ENCODE measurements at regions not wholly inside any gene's neighbourhood (a gene's known extent, or its start where the extent isn't known, plus 50 kb on each side); places are given as distances from the start of the nearest gene placed in this dataset.
A peak's percentile ranks its signal among the peaks of the same experiment; 100 is the strongest.

DNA sequence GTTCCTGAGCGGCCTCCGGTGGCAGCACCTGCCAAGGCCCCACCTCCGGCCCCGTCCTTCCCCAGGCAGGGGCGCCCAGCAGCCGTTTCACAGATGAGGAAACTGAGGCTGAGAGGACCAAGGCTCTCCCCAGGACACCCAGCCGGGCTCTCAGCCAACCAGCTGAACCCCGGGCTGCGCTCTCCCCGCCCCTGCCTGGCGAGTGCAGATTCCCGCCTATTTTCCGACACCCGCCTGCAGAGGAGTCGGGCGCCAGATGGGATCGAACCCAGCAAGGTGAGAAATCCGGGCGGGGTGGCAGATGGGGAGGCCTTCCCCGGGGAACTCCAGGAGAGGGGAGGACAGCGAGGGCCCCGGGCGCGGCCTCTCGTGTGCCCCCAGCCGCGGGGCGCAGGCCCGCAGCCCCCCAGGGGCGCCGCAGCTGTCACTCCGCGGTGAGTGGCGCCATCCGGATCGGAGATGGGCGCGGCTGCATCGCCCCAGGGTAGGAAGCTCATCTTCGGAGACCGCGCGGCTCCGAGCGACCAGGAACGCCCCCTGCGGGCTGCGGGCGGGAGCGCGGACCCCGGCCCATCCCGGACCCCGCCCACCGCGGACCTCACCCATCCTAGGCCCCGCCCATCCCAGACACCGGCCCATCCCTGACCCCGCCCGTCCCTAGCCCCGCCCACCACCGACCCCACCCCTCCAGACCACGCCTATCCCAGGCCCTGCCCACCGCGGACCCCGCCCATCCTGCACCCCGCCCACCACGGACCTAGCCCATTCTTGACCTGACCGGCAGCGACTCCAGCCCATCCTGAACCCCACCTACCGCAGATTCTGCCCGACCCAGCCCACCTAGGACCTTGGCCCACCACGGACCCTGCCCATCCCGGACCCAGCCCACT, 90.3 kb downstream of the MICALL2 start:
- TF ChIP-seq, protein P1, sequence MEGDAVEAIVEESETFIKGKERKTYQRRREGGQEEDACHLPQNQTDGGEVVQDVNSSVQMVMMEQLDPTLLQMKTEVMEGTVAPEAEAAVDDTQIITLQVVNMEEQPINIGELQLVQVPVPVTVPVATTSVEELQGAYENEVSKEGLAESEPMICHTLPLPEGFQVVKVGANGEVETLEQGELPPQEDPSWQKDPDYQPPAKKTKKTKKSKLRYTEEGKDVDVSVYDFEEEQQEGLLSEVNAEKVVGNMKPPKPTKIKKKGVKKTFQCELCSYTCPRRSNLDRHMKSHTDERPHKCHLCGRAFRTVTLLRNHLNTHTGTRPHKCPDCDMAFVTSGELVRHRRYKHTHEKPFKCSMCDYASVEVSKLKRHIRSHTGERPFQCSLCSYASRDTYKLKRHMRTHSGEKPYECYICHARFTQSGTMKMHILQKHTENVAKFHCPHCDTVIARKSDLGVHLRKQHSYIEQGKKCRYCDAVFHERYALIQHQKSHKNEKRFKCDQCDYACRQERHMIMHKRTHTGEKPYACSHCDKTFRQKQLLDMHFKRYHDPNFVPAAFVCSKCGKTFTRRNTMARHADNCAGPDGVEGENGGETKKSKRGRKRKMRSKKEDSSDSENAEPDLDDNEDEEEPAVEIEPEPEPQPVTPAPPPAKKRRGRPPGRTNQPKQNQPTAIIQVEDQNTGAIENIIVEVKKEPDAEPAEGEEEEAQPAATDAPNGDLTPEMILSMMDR (IDR thresholded peaks at IDR 0.05; ENCODE audit: control extremely low read depth, extremely low read depth, low read depth, missing control alignments), result no peak
- ChIA-PET CTCF (interaction anchor here (0.8 kb wide), 1 partner anchor 21 kb away, joined by 3 read pairs; no protein-coding TSS in a partner anchor), POLR2A (no interaction called here)
- peak; percentile 62 for DNase-seq (ENCODE audit: extremely low spot score)

DNA sequence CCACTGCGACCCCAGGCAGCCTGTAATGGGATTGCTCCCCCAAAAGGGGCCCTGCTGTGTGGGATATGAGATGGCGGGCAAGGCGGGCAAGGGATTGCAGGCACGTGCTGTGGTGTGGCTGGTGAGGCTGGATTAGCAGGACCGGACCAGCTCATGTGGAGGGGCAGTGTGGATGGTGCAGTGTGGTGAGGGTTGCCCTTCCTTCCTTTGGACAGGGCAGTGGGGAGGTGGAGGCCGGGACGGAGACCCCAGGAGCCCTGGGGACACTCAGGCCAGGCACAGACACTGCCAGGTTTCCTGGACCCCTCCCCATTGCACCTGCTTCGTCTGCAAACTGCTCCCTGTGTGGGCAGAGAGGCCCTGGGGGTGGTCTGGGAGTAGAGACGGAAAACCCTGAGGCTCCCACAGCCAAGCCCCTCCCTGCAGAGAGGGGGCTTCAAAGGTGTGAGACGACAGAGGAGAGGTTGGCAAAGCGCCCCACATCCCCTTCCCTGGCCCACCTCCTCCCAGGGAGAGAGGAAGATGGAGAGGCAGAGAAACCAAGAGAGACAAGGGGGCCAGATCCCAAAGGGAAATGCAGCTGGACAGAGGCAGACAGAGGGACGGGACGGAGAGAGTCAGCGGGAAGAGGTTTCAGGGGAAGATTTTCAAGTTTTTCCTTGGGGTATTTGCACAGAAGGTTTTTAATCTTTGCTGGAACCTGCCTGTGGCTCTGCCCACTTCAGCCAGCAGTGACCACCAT, 89.2 kb downstream of the MICALL2 start:
- DNase-seq (ENCODE audit: extremely low spot score), result no peak
- CTCF ChIA-PET, result interaction anchor here (0.8 kb wide), 1 partner anchor 22 kb away, joined by 3 read pairs; no protein-coding TSS in a partner anchor
- POLR2A ChIA-PET, result no interaction called here
- TF ChIP-seq, protein P1 (IDR thresholded peaks at IDR 0.05; ENCODE audit: control extremely low read depth, extremely low read depth, low read depth, missing control alignments), result no peak

DNA sequence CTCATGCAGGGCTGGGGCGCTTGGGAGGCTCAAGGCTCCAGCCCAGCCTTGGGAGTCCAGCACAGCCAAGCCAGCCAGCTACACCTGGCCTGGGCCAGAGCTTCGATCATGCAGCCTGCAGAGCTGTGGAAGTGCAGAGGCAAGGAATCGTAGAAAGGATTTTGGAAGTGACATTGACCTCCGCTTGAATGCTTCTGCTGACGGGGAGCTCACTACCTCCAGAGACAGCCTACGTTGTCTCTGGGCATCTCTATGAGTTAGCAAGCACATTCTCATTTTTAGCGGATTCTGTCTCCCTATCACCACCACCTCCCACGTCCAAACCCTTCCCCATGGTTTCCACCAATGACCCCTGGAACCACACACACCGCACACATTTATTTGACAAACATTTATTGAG, 88.5 kb downstream of the MICALL2 start:
- POLR2A ChIA-PET, result no interaction called here
- TF ChIP-seq, protein P1 (IDR thresholded peaks at IDR 0.05; ENCODE audit: control extremely low read depth, extremely low read depth, low read depth, missing control alignments), result no peak
- no peak for DNase-seq (ENCODE audit: extremely low spot score)
- CTCF ChIA-PET, result no interaction called here

DNA sequence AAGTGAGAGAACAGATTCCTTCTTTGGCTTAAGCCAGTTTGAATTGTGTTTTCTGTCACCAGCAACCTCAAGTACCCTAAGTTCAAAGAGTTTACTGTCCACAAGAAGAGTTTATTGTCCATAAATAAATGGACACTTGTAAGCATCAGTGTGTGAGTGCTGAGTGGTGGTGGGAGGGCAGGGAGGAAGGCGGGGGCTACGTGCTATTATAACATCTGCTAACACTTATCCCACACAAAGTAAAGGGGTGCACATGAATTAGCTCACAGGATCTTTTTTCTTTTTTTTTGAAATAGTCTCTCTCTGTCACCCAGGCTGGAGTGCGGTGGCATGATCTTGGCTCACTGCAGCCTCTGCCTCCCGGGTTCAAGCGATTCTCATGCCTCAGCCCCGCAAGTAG, 87.2 kb downstream of the MICALL2 start:
- POLR2A ChIA-PET, result no interaction called here
- CTCF ChIA-PET, result interaction anchor here (1.1 kb wide), 1 partner anchor 22 kb away, joined by 3 read pairs; no protein-coding TSS in a partner anchor

DNA sequence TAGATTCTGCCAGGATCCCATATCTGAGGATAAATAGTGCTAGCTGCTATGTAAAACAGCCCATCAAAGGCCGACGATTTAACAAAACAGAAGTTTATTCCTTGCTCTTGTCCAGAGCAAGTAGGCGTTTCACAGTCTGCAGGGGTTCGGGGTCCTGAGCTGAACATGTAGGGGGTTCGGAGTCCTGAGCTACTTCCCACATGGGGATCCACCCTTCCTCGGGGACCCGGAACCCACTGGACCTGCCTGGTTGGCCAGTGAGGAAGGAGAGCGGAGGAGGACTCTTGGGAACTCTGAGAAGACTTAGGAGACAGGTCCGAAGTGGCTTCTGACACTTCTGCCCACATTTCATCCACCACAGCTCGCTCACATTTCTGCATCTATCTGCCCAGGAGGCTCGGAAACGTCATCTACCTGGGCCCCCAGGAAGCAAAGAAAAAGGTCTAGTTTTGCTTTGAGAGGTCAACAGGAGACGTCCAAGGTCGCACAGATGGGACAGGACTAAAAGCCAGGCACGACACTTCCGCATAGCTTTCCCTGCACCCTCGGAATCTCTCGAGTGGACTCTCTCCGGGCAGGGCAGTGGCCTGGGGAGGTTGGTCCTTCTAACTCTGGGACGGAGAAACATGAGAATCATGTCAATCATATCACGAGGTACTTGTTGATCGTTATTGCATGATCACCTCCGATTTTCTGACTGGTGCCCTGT, 86.4 kb downstream of the MICALL2 start:
- ChIA-PET CTCF (interaction anchor here (1.1 kb wide), 1 partner anchor 22 kb away, joined by 3 read pairs; no protein-coding TSS in a partner anchor), POLR2A (no interaction called here)
- DNase-seq (ENCODE audit: extremely low spot score), result no peak
- TF ChIP-seq, protein P1 (IDR thresholded peaks at IDR 0.05; ENCODE audit: control extremely low read depth, extremely low read depth, low read depth, missing control alignments), result no peak

More for the DNA sequence above, 87.2 kb downstream of the MICALL2 start:
- TF ChIP-seq, protein P1 (IDR thresholded peaks at IDR 0.05; ENCODE audit: control extremely low read depth, extremely low read depth, low read depth, missing control alignments), result no peak
- DNase-seq (ENCODE audit: extremely low spot score), result no peak

All from GM10248 (cell line).